Stimulated activated CD4-positive, alpha-beta T cell treated with anti-CD3 and anti-CD28 coated beads, Interleukin-1b, Interleukin-23, amount 100 ng/mL, for 24 hours (primary cell): ENCODE measurements at regions not wholly inside any gene's neighbourhood (a gene's known extent, or its start where the extent isn't known, plus 50 kb on each side); places are given as distances from the start of the nearest gene placed in this dataset.
"Not testable (repeated sequence)": the region's sequence is repeated elsewhere in the genome, so short reads cannot be mapped to it uniquely, and the experiment has no call there.

Experiments
- DNase-seq, 4 experiments: peaks; one replicate each; pipeline ENCODE4 v3.0.0-alpha.2; 2020; ENCODE audit warnings: low read depth in 4 of 4, low spot score in 1 of 4

GRCh38 chr2:16102358-16102975 lies 162.1 kb downstream of the MYCN start:
- DNase-seq: no peak

DNA sequence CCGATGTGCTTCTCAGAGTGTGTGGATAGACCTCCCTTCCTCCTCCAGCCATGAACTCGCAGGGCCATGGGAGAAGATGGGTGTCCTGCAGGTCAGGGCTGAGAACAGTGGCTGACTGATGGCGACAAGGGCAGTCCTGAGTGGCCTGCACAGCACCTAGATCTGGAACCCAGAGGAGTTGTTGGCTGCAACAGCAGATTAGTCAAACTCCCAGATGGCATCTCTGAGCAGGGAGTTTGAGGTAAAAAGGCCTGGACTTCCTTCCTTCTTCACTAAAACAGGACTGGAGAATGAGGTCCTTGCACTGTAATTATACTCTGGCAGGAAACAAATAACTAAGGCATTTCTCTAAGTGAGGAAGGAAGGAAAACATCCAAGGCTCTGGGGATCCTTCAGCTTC lies 160.8 kb downstream of the MYCN start:
- DNase-seq: no peak

- no peak for DNase-seq
Observed at GRCh38 chr2:16100006-16100405, 159.7 kb downstream of the MYCN start.

DNA sequence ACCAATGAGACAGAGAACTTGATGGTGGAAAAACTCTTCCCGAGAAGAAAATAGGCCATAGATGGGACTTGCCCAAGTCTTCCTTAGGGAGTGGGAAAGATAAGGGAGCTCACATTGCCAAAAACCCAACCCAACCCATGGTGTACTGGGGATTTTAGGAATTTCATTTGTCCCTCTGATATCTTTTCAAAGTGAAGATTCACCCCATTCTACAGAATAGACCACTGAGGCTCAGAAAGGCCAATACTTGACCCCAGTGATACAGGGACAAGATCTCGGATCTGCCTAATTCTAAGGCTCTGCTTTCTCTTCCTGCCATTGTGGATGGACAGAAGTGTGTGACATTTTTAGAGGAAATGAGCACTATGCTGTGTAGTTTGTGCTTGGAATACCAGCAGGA lies 159.0 kb downstream of the MYCN start:
- no peak for DNase-seq

GRCh38 chr2:16096962-16097361 lies 156.6 kb downstream of the MYCN start:
- no peak for DNase-seq

GRCh38 chr2:16095483-16095882 lies 155.1 kb downstream of the MYCN start:
- not testable (repeated sequence) for DNase-seq

DNA sequence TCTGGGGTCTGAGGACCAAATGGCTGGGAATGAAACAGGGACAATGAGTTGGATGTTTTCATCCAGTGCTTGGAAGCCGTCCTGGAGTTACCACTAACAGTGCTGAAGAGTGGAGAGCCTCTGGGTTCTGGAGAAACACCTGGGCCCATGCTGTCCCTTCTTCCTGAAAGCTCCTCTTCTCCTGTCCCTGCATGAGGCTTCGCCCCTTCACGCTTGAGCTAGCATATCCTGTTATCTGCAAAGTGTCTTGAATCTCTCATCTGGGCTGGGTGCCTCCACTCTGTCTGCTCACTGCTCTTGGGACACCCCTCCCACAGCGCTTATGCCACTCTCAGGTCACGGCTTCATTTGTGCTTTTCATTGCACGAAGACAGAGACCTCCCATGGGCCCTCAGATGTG lies 154.5 kb downstream of the MYCN start:
- DNase-seq: no peak

GRCh38 chr2:16093639-16094529 lies 153.5 kb downstream of the MYCN start:
- DNase-seq: no peak

GRCh38 chr2:16092861-16093638 lies 152.7 kb downstream of the MYCN start:
- DNase-seq: no peak

- DNase-seq: no peak
Observed at GRCh38 chr2:16091576-16092282, 151.4 kb downstream of the MYCN start.

- DNase-seq: no peak
Observed at GRCh38 chr2:16090650-16091575, 150.6 kb downstream of the MYCN start.

GRCh38 chr2:16089491-16089890 lies 149.1 kb downstream of the MYCN start:
- DNase-seq: not testable (repeated sequence)

- DNase-seq: no peak
Observed at GRCh38 chr2:16088802-16089112, 148.4 kb downstream of the MYCN start.

DNA sequence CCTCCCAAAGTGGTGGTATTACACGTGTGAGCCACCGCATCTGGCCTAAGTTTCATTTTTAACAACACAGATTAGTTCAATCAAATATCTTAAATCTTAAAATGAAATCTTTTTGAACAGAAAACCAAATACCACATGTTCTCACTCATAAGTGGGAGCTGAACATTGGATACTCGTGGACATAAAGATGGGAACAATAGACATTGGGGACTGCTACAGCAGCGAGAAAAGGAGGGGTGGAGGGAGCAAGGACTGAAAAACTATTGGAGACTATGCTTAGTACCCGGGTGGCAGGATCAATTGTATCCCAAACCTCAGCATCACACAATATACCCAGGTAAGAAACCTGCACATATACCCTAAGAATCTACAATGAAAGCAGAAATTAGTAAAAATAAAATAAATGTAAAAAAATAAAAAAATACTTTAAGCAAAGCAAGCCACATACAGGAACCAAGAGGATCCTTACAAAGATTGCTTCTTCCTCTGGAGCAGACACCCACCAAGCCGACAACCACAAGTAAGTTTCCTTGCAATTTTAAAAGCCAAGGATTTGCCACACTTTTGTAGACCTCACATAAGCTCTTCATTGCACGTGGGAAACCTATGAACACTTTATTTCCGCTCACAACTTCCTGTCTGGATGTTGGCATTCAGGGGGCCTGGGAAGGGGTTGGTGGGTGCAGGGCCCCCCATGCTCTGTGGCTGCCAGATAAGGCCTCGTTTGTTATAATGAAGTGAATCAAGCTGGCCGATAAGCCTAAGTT lies 147.9 kb downstream of the MYCN start:
- DNase-seq: no peak

DNA sequence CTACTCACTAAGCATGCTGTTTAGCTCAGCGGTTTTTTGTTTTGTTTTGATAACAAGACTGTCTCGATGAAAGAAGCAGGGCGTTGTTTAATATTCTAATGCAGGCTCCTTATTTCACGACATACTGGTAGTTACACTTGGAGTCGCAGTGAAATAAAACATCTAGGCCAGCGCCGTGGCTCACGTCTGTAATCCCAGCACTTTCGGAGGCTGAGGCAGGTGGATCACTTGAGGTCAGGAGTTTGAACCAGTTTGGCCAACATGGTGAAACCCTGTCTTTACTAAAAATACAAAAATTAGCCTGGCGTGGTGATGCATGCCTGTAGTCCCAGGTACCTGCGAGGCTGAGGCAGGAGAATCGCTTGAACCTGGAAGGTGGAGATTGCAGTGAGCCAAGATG lies 145.8 kb downstream of the MYCN start:
- not testable (repeated sequence) for DNase-seq

DNA sequence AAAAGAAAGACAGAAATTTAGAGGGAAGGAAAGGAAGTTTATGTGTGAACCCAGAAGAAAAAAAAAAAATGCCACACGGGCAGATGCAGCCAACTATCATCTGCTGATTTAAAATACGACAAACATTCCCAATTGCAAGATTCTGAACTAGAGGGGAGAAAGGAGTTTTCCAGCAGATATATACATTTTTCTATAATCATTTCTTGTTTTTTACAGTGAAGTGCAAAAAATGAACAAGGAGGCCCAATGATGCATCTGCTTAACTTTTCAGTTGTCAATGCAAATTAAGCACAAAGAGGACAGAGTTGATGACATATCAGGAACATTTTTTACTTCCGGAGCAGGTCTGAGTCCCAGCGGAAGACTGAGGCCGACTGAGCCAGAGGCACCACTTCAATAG lies 144.7 kb downstream of the MYCN start:
- no peak for DNase-seq

DNA sequence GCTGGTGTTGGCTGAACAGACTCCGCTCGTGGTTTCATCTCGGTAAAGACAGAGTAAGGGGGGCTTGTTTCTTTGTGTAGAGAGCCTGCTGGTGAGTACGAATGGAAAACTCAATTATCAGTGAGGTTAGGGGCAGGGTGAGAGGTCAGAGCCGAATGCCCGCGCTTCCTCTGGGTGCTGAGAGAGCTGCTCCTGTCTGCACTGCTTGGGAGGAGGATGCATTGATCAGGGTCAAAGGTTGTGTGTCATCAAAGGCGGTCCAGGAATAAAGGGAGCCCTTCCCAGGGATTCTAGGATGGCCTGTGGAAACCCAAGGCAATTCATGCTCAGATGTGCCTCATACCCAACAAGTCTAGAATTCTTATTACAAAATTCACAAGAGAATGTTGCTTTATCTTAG lies 143.9 kb downstream of the MYCN start:
- no peak for DNase-seq

DNA sequence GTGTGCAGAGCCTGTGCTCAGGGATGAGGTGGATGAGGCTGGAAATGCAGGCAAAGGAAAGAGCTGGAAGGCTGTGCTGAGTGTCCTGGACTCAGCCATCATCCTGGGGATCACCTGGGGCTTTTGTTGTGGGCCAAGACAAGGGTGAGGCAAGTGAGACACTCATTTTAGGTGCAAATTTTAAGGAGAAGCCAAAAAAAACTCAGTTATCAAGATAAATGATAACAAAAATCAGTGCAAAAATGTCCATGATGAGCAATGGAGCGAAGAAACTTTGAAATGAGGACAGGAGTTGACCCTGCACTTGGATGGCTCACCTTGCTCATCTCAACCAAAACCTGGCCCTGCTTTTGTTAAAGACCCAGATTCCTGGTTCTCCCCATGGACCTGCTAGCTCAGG lies 141.9 kb downstream of the MYCN start:
- DNase-seq: no peak

DNA sequence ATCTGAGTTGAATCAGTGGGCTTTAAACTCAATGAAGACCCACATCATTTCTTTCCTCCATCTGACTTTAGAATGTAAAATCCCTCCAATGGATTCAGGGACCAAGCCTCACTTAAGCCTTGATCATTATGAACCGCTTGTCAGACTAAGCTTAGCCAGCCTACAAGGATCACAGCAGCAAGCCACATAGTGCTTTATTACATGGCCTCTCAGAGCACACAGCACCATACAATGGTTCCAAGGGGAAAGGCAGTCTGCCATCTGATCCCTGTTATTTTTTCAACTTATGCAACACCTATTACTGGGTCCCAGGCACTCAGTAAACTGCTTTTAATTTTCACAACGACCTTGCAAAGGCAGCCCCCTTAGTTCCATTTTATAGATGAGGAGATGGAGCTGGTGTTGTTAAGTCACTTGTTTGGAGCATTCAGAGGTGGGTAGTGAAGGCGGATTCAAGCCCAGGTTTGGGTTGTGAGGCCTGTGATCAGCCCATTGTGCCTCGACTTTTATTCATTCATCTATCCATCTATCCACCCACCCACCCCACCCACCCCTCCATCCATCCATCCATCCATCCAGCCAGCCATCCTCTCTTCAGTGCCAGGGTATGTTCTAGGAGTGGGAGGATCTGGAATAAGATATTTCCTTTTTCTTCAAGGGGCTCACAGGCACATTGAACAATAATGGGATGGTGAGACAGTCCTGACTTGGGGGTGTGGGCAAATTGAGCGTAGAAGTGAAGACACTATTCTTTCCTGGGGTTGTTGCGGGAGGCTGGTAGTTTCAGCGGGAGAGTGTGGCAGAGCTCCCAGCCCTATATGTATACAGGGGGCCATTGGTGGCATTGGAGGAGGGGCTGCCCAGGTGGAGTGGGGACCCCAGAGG lies 141.2 kb downstream of the MYCN start:
- no peak for DNase-seq
